HL-60 (cell line): ENCODE measurements at regions not wholly inside any gene's neighbourhood (a gene's known extent, or its start where the extent isn't known, plus 50 kb on each side); places are given as distances from the start of the nearest gene placed in this dataset.

ENCODE experiments used
- CTCF ChIP-seq: IDR thresholded peaks from one replicate; pipeline ENCODE4 v1.5.1; 2011; ENCODE audit warnings: low read length, control low read depth, inconsistent platforms; ENCODE audit not compliant: insufficient read depth
- POLR2AphosphoS5 ChIP-seq: IDR thresholded peaks from 2 replicates; pipeline ENCODE4 v1.6.1; 2012; ENCODE audit warnings: low read depth
- REST ChIP-seq: IDR thresholded peaks from 2 replicates; pipeline ENCODE4 v1.6.1; 2012; ENCODE audit warnings: low read depth; ENCODE audit not compliant: insufficient replicate concordance

- no peak for TF ChIP-seq POLR2AphosphoS5
- TF ChIP-seq REST = no peak
- TF ChIP-seq CTCF = no peak
These were observed 429.3 kb downstream of the PCDH20 start for GRCh38 chr13:60986301-60986700.
